ENCODE measurements at regions not wholly inside any gene's neighbourhood (a gene's known extent, or its start where the extent isn't known, plus 50 kb on each side); places are given as distances from the start of the nearest gene placed in this dataset.

DNA sequence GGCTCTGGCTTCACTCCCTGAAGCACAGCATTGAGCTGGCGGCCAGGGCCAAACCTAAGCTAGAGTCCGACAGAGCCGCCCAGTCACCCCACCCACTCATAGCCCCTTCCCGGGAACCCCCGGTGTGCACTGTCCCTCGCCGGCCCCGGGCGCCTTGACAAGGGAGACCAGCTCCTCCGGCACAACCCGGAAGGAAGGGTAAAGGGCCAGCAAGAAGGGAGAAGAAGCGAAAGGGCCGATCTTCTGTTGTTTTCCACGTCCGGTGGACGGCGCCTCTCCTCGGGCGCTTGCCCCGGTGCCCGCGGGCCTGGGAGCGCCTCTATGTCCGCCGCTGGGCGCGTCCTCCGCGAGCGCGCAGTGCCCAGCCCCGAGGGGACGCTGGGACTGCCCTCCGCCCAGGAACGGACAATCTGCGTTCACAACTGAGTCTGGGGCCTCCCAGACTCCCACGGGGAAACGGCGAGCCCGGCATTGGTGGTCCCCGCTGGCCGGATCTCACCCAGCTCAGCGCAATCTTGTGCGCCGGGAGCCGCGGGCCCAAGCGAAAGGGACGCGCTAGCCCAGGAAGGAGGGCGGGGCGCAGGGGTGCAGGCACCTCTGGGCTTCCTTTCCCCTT is 172.5 kb upstream of the MIR17HG start:
- DNase-seq = peak; percentile 25
- in situ Hi-C loops (cut with HindIII; ENCODE audit: low pct_ligation_motif_present, low pct_unique_long_range_greater_than_20kb, low sequenced_read_pairs) = no loop called here

DNA sequence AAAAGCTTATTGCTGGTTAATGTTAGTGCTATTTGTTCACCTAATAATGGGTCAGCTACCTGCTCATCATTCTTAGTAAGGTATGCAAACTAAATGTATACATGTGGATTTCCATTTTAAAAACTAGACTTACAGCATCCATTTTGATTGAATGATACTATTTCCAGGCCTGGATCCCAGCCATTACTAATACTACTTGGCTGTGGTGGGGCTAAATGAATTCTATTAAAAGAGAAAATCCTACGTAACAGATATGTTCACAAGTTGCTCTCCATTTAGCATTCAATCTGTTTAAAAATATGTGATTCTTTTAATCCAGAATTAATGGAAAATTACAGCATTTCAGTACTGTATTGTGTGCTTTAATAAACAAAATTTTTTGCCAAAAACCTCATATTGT is 169.4 kb upstream of the MIR17HG start:
- in situ Hi-C loops (cut with HindIII; ENCODE audit: low pct_ligation_motif_present, low pct_unique_long_range_greater_than_20kb, low sequenced_read_pairs) = no loop called here
- DNase-seq = no peak

DNA sequence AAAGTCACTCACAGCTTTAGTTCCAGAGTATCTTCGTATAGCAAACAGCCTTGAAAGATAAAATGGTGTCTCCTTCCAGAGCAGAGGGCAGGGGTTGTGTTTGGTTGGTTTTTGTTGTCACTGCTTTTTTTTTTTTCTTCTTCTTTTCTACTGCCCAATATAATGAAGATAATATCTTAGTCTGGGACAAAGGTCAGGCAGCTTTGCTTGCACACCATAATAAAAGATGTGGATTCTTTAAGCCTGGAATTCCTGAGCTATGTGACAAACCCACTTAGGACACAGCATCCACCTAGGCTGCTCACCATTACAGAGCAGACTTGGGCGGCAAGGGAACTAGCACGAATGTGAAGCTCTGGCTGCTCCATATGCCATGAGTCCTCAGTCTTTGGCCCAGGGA is 165.6 kb upstream of the MIR17HG start:
- no peak for DNase-seq
- in situ Hi-C loops (cut with HindIII; ENCODE audit: low pct_ligation_motif_present, low pct_unique_long_range_greater_than_20kb, low sequenced_read_pairs) = no loop called here

DNA sequence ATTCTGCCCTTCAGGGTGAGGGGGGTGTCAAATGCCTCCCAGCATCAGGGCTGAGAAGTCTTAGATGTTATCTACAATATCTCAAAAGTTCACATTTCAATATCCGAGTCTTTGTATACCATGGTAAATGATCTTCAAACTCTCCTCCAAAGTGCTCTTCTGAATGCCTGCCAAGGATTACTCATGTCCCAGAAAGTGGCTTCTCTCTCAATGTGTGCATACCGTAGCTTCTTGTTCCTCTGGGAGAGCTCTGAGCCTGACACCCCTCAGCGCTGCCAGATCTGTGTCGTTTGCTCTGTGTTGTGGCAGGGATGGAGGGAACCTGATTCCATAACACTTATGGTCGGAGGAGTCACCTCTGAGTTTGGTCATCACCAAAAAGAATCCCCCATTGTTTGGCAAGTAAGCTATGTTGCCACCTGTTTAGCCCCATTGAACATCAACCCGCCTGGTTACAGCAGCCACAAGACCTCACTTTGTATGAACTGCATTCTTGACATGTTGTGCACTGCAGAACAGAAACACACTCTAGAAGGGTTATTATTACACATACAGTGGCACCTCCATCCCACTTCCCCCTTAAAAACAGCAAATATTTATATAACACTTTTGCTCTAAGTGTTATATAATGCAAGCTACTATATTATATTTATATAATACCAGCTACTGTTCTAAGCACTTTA is 163.1 kb upstream of the MIR17HG start:
- DNase-seq = peak; percentile 78
- in situ Hi-C loops (cut with HindIII; ENCODE audit: low pct_ligation_motif_present, low pct_unique_long_range_greater_than_20kb, low sequenced_read_pairs) = no loop called here

DNA sequence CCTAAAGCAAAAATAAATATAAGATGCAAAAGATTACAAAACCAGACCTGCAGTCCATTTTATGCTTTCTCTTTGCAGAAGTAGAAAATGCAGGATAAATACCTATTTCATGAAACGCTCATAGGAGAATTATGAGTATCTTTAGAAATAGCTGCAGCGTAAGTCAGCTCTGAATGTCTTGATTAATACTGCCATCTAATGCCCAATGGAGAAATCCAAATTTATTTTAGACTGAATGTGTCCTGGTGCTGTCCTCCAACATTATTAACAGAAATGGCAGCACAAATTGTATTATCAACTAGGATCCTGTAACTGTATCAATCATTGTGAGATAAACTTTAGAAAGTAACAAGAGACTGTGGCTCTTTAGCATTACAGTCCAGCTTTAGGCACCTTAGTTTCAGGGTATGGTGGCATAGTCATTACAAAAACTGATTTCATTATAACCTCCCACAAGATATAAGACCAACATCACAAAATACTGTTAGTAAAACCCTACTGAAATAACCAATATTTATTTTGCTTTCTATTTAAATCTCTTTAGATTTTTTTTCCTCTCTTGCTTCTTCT is 162.1 kb upstream of the MIR17HG start:
- peak; percentile 51 for DNase-seq
- in situ Hi-C loops (cut with HindIII; ENCODE audit: low pct_ligation_motif_present, low pct_unique_long_range_greater_than_20kb, low sequenced_read_pairs) = no loop called here

DNA sequence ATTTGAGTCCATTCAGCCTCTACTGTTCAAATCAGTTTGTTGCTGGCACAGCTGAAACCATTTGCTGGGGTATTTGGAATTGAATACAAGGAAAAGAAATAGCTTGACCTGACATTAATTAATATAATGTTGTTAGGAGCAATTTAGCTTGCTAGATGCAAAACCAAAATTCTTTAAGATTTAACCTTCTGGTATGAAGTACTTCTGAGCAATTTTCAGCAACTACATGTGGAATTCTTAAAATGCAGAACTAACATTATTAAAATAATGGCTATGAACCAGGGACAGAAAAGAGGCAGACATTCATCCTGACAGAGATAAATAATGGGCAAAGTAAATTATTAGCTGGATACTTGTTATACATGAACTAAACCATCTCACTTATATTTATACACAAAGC is 160.0 kb upstream of the MIR17HG start:
- in situ Hi-C loops (cut with HindIII; ENCODE audit: low pct_ligation_motif_present, low pct_unique_long_range_greater_than_20kb, low sequenced_read_pairs) = no loop called here
- no peak for DNase-seq

DNA sequence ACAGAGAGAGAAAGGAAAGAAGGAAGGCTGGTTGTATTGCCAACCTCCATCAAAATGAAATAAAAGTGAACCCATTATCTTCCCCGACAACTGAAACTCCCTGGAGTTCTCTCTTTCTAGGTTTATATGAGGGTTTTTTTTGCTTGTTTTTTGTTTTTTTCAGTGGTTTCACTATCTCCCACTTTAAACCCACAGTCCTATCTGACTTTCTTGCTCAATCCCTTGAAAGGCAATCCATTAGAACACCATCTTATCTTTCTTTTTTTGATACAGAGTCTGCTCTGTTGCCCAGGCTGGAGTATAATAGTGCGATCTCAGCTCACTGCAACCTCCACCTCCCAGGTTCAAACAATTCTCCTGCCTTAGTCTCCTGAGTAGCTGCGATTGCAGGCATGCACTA is 158.0 kb upstream of the MIR17HG start:
- in situ Hi-C loops (cut with HindIII; ENCODE audit: low pct_ligation_motif_present, low pct_unique_long_range_greater_than_20kb, low sequenced_read_pairs) = no loop called here
- no peak for DNase-seq

DNA sequence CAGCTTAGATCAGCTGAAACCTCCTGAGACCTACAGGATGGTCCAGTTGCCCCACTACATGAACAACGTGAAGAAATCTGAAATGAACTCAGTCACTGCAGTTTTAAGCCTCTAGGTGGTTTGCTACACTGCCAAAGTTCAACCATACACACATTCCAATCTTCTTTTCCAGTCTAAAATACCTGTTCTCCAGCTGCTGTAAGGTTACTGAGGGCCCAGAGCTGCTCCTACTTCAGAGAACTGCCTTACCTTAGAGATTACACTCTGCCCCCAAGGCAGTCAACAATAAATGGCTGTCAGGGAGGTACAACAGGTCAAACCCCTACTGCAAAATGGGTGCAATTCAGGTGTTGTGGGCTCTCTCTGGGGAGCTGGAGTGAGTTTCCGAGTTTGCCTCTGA is 154.1 kb upstream of the MIR17HG start:
- no peak for DNase-seq
- in situ Hi-C loops (cut with HindIII; ENCODE audit: low pct_ligation_motif_present, low pct_unique_long_range_greater_than_20kb, low sequenced_read_pairs) = no loop called here

DNA sequence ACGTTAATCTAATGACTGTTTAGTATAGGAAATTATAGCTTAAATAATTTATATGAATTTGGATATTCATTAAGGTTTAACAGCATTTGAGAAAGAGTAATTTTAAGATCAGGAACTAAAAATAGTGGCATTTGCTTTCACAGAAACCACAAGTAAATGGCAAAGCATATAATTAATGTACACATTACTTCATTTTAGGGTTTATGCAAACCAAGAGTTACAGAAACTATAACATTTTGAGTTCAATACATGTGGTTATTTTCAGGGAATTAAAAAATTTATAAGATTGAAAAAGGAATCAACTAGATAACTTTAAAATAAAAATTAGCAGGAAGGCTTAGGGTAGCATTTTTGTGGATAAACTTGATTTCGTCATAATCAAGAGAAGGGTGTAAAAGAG is 151.7 kb upstream of the MIR17HG start:
- in situ Hi-C loops (cut with HindIII; ENCODE audit: low pct_ligation_motif_present, low pct_unique_long_range_greater_than_20kb, low sequenced_read_pairs) = no loop called here
- no peak for DNase-seq

DNA sequence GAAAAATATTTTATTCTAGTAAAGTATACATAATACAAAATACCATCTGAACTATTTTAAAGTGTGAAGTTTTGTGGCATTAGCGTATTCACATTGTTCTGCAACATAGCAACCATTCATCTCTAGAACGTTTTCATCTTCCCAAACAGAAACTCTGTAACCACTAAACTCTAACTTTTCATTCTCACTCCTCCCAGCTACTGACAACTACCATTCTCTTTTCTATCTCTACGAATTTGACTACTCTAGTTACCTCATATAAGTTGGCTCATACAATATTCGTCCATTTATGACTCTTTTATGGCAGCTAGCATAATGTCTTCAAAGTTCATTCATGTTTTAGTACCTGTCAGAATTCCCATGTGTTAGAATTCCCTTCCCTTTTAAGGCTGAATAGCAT is 150.5 kb upstream of the MIR17HG start:
- in situ Hi-C loops (cut with HindIII; ENCODE audit: low pct_ligation_motif_present, low pct_unique_long_range_greater_than_20kb, low sequenced_read_pairs) = no loop called here
- DNase-seq = no peak

DNA sequence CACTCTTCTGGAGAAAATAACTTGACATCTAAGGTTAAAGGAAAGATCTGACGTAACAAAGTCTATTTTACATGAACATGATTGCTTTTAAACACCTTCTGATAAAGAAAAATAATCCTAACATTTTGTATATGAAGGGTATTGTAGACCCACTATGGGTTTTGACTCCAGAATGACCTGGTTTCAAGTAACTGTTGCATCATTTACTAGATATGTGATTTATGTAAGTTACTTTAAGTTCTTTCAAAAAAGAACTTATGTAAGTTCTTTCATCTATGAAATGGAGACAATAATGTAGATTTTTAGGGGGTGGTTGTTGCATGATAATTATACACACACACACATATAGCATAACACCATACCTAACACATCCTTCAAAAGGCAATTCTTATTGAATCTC is 147.6 kb upstream of the MIR17HG start:
- DNase-seq = no peak
- in situ Hi-C loops (cut with HindIII; ENCODE audit: low pct_ligation_motif_present, low pct_unique_long_range_greater_than_20kb, low sequenced_read_pairs) = no loop called here

DNA sequence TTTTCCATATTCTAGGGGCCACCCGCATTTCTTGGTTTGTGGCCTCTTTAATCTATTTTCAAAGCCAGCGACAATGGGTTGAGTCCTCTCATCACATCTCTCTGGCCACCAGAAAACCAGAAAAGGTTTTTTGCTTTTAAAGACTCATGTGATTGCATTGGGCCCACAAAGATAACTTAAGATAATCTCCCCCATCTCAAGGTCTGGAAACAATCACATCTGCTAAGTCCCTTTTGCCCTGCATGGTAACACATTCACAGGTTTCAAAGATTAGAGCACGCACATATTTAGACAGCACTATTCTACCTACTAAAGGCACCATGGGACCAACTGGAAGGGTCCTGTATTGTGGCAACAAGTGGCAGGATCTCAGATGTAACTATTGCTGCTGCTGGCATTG is 147.0 kb upstream of the MIR17HG start:
- in situ Hi-C loops (cut with HindIII; ENCODE audit: low pct_ligation_motif_present, low pct_unique_long_range_greater_than_20kb, low sequenced_read_pairs) = no loop called here
- no peak for DNase-seq

DNA sequence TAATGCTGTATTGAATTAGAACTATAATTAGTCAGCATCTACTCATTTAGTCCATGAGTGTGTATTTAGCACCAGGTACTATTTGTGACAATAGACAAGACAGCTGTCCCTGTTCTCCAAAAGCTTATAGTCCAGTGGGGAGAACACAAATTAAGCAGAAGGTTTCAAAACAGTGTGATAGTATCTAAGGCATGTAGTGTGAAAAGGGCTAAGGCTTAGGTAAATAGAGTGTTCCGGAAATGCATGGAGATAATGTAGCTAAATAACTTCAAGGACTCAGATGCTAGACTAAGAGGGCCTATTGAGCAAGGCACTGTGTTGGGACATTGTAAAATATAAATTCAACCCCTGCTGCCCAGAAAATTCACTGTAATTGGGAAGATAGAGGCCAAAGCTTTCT is 144.1 kb upstream of the MIR17HG start:
- DNase-seq = no peak
- in situ Hi-C loops (cut with HindIII; ENCODE audit: low pct_ligation_motif_present, low pct_unique_long_range_greater_than_20kb, low sequenced_read_pairs) = no loop called here

DNA sequence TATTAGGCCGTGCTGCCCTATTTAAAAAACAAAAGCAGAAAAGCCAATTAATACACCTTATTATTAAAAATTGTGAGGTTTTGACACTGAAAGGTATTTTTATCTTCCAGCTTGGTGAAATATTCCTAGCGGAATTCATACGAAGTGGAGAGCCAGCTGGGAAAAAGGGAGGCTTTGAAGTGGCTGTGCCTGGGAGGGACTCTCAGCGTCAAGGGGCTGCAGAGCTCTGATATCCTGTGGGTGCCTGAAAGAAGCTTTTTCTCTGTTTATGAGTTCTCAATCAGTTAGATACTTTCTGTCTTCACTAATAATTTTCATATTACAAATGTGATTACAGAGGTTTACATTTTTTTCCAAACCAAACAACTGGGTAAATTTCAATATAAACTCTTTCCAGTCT is 140.2 kb upstream of the MIR17HG start:
- no peak for DNase-seq
- in situ Hi-C loops (cut with HindIII; ENCODE audit: low pct_ligation_motif_present, low pct_unique_long_range_greater_than_20kb, low sequenced_read_pairs) = no loop called here

DNA sequence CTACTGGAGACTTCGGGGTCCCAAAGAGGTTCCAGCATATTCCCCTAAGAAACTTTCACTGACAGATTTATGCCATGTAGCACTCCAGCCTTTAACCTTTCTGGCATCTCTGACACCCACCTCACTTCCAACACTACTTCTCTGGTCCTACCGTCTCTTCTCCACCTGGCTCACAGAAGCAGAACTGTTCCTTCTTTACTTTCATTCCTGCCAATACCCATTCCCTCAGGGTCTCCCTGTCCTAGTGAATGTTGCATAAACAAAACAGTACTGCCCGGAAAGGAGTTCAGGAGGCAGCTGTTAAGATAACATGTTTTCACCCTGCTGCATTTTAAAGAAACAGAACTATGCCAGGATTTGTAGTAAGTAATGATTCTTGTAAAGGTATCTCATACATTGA is 136.0 kb upstream of the MIR17HG start:
- in situ Hi-C loops (cut with HindIII; ENCODE audit: low pct_ligation_motif_present, low pct_unique_long_range_greater_than_20kb, low sequenced_read_pairs) = no loop called here
- no peak for DNase-seq

DNA sequence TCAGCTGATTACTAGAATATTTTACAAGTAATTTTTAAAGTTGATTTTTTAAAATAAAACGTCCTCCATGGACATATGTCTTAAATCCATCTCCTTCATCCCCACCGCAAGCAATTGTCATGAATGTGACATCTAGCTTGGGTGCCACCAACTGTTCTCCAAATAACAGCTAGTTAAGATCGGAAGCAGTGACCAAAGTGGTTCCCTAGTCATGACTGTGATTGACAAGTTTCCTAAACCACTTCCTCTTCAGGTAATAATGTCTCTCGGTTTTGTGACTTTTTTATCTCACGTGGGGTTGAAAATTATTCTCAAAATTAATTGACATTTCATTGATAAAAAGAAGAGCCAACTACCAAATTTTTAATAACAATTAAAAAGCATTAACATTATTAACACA is 135.3 kb upstream of the MIR17HG start:
- no peak for DNase-seq
- in situ Hi-C loops (cut with HindIII; ENCODE audit: low pct_ligation_motif_present, low pct_unique_long_range_greater_than_20kb, low sequenced_read_pairs) = no loop called here

DNA sequence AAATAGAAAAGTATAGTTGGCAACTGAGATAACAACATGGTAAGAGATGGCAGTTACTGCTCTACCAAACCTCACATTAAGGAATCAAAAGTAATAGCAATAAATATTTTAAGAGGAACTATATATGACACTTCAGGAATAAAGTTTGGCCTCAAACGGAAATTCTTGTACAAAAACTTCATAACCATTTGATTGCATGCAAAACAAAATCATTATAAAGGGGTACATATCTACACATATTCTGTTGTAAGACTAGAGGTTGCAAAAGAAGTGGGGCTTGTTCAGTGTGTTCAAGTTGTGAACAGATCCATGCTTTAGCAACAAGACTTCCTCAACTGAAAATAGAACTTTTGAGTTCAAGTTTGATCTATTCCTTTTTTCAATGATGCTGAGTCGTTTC is 133.5 kb upstream of the MIR17HG start:
- in situ Hi-C loops (cut with HindIII; ENCODE audit: low pct_ligation_motif_present, low pct_unique_long_range_greater_than_20kb, low sequenced_read_pairs) = no loop called here
- DNase-seq = no peak

DNA sequence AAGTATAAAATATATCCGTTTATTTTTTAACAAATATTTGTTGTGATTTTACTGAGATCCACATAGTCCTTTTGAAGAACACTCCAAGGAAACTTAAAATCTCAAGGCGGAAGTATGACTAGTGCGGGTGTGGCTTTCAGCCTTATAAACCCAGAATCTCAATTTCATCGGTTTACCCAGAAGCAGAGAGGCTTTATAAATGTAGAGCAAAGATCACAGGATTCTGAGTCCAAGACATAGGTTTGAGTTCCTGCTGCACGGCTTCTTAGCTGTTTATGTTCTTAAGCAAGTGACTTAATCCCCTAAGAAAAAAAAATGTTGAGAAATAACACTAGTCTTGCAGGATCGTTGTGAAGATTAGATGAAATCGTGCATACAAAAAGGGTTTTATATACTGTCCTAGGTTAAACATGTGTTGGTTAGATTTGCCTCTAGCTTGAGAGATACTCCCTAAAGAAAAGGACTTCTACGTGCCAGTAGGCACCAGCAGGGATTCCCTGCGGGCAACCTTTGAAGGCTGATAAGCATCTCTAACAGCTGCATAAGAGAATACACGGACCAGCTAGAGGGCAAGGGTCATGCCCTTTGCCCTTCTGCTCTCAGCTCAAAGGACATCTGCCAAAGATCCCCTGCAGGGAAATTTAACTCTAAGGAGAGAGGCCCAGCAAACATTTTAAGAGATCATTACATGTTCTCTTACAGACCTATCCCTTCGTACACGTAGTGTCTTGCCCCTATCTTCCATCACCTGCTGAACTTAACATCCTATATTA is 130.4 kb upstream of the MIR17HG start:
- in situ Hi-C loops (cut with HindIII; ENCODE audit: low pct_ligation_motif_present, low pct_unique_long_range_greater_than_20kb, low sequenced_read_pairs) = no loop called here

DNA sequence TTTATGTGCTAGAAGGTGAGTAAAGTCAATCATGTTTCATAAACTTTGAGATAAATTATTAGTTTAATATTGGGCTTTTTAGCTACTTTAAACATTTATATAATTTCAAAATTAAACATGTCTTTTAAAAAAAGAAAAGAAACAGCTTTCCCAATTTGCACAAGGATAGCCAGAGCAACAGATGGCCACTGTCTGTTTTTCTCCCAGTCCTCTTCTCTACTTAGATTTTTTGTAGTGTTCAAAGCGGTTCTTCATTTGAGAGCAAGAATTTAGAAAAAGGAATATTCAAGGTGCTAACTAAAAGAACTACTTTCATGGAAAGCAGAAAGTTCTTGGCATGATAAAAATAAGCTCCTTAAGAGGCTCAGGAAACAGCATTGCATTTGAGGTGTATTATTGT is 128.3 kb upstream of the MIR17HG start:
- in situ Hi-C loops (cut with HindIII; ENCODE audit: low pct_ligation_motif_present, low pct_unique_long_range_greater_than_20kb, low sequenced_read_pairs) = no loop called here
- no peak for DNase-seq

More for the DNA sequence above, 130.4 kb upstream of the MIR17HG start:
- DNase-seq = no peak

DNA sequence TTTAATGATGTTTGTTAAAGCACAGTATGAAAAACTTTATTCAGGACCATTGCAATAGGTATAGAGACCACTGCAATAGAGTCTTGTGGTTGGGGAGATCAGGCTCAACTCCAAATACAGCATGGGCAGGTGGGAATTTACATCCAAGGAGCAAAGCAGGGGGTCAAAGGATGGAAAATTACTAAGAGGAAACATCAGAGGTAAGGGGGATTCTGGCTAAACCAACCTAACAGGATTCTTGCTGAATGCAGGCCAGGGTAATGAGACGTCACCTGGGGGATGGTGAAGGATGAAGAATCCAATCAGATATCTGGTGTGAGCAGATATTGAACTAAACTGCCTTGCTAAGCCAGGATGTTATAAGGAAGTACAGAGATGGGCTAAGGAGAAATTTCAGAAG is 126.6 kb upstream of the MIR17HG start:
- in situ Hi-C loops (cut with HindIII; ENCODE audit: low pct_ligation_motif_present, low pct_unique_long_range_greater_than_20kb, low sequenced_read_pairs) = no loop called here
- no peak for DNase-seq
